HG03469 (cell line): ENCODE measurements at regions not wholly inside any gene's neighbourhood (a gene's known extent, or its start where the extent isn't known, plus 50 kb on each side); places are given as distances from the start of the nearest gene placed in this dataset.

Experiments
- ATAC-seq: cut with Tn5 transposase; IDR thresholded peaks from one replicate; pipeline ENCODE4 v1.9.1; 2021; ENCODE audit warnings: mild to moderate bottlenecking, moderate library complexity, moderate number of reproducible peaks; ENCODE audit not compliant: unreplicated experiment

DNA sequence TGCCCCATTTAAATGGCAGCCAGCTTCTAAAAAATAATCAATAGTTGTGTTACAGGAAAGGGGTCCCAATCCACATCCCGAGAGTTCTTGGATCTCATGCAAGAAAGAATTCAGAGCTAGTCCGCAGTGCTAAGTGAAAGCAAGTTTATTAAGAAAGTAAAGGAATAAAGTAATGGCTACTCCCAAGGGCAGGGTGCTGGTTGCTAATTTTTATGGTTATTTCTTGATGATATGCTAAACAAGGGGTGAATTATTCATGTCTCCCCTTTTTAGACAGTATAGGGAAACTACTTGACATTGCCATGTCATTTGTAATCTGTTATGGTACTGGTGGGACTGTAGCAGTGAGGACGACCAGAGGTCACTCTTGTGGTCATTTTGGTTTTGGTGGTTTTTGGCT lies 591.3 kb downstream of the LRFN5 start:
- no peak for ATAC-seq

DNA sequence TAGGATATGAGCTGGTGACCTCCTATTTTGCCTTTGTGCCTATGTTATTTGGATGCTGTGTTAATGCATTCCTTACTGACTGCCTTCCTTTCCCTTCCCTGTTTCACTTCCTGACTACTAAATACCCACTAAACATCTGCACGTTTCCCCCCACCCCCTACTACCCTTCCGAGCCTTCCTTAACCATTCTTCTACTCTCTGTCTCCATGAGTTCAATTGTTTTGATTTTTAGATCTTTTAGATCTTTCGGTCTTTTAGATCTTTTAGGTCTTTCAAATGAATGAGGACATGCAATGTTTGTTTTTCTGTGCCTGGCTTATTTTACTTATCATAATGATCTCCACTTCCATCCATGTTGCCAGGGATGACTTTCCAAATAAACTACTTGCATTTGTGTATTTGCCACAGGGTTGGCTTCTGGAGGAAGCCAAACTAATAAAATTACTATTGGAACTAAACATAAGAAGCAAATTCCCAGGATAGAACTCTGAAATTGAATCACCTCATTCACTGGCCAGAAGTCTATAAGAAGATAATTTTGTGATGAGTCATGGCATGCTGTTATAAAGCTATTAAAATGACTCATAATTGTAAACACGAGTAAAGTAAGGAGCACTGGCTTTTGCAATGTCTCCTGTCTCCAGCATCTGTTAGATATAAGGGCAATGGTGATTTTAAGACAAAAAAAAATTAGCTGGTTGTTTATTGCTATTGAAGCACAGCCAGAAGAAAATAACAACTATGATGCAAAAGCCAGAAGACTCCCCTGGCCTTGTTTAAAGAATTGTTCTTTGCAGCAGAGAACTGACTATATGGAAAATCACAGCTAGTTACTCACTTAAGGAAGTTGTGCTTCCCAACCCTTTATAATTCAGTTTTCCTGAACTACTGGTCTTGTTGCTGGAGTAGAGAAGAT lies 586.3 kb downstream of the LRFN5 start:
- no peak for ATAC-seq

GRCh38 chr14:42190744-42191143 lies 584.1 kb downstream of the LRFN5 start:
- ATAC-seq: peak; percentile 44

- ATAC-seq: no peak
Measured at GRCh38 chr14:42187846-42188245, 581.2 kb downstream of the LRFN5 start.

GRCh38 chr14:42185718-42186117 lies 579.0 kb downstream of the LRFN5 start:
- ATAC-seq: no peak

GRCh38 chr14:42174357-42174756 lies 567.7 kb downstream of the LRFN5 start:
- no peak for ATAC-seq

DNA sequence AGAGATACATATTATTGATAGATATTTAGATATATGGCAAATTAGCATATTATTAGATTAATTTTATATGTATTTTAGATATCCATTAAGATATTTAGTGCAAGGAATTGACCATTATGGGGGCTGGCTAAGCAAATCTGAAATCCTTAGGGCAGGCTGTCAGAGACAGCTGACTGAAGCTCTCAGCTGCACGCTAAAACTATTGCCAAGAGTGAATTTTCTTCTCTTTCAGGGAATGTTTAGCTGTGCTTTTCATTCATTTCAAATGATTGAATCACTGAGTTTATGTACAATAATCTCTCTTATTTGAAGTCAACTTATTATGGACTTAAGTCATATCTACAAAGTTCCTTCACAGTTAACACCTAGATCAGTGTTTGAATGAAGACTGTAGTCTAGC lies 566.5 kb downstream of the LRFN5 start:
- ATAC-seq: no peak

DNA sequence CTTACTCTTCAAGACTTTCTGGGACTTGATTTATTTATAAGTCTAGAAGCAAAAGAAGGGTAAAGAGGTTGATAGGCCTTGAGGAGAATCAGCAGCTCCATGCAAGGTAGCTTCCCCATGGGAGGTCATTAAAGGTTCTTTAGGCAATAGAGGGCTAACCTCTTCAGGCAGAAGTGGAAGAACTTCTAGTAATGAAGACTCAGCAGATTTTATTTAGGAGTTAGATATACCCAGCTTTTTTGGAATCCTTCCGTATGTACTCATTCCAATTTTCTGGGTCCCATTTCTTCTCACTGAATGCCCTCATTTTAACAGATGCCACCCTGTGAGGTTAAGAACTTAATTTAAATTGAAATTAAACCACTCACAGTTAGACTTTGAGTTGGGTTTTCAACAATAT lies 565.6 kb downstream of the LRFN5 start:
- ATAC-seq: no peak

DNA sequence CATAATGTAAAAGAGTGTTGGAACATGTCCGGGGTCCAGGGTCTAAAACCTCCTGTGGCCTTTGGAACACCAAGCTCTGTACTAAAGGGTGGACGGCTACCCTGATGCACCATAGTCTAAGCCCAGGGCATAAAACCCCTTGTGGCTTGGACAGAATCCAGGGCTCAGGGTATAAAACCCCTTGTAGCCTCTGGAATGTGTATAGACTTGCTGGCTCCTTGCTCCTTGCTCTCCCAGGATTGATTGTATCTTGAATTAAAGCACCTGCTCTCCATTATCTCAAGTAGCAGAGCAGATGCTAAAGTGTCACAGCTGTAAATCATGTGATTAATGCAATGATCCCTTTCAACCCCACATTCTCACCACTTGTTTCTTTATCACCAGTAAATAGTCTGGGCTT lies 556.5 kb downstream of the LRFN5 start:
- no peak for ATAC-seq

DNA sequence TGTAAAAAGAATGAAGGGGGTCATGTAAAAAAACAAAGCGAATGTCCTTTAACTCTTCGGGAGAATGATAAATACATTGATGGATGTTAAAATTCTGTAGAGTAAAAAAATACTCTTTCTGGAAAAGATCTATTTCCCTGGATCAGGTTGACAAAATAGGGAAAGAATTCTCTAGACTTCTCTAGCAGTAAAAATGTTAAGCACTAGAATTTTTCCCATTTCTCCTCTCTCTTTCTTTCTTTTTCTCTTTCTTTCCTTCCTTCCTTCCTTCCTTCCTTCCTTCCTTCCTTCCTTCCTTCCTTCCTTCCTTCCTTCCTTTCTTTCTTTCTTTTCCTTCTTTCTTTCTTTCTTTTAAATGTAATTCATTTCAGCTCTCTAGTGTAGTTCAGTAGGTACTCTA lies 552.5 kb downstream of the LRFN5 start:
- no peak for ATAC-seq

DNA sequence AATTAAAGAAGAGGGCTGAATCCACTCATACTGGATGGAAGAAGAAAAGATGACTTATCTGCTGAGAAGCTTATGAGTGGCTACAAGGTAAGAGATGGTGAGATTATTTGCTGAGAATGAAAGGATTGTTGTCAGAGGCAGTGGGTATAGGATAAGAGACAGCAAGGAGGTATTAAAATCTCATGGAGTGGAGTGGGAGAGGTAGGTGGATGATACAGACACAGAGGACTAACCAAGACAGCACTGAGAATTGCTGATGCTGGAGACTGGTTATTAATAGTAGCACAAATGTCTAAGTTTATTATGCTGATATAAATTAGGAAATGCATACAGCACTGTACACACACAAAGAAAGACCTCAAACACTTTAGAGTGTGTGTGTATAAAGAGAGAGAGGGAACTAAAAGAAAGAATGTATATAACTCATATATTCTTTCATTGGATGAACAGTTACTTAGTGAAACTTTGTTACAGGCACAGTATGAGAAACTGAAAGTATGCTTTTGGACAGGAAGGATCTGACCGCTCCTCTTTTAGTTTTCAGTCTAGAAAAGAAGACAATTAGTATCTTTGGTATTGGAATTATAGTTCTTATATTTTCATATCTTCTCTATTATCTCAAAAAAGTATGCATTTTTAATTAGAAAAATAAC lies 543.1 kb downstream of the LRFN5 start:
- peak; percentile 75 for ATAC-seq

DNA sequence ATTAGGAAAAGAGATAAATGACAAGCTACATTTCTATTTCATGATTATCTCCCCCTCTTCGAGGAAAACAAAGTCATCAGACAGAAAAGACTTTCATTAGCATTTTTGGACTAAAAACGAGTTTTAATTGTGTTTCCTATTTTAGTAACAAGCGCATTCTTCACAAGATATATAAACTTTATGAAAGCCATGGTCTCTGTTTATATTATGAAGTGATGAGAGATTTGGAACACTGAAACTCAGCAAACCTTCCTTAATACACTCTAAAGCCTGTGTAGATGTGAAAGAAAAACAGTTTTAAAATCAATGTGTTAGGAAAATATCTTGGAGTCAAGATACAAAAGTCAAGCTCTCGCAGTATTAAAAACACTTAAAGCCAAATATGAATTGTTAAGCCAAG lies 539.1 kb downstream of the LRFN5 start:
- ATAC-seq: no peak

DNA sequence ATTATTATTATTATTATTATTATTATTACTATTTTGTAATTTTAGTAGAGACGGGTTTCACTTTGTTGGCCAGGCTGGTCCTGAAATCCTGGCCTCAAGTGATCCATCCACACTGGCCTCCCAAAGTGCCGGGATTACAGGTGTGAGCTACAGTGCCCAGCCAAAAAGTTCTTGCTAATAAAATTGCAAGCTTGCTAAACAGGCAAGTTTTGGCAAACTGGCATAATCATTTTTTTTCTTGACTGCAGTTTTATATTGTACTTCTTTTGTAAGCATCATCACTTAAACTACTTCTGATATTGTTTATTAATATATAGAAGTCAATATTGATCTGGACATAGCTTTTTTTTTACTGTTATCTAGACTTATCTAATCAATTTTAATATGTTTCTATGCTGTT lies 536.4 kb downstream of the LRFN5 start:
- no peak for ATAC-seq

GRCh38 chr14:42141328-42141727 lies 534.7 kb downstream of the LRFN5 start:
- no peak for ATAC-seq

- ATAC-seq: no peak
Measured at GRCh38 chr14:42140831-42141279, 534.2 kb downstream of the LRFN5 start.

- ATAC-seq: no peak
Measured at GRCh38 chr14:42140001-42140400, 533.3 kb downstream of the LRFN5 start.

DNA sequence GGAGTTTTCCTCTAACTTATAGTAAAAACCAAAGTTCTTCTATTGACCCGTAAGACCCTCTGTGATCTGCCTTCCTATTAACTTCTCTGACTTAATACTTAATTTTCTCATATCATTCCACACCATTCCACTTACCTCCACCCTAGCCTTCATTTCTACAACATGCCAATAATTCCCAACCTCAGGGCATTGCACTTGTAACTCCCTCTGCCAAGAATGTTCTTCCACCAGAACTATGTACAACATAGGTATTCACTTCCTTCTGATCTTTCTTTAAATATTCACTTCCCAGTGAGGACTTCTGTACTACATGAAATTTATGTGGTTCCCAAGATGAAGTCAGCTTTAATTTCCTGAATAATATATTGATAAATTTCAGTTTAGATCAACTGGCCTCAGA lies 531.7 kb downstream of the LRFN5 start:
- no peak for ATAC-seq

DNA sequence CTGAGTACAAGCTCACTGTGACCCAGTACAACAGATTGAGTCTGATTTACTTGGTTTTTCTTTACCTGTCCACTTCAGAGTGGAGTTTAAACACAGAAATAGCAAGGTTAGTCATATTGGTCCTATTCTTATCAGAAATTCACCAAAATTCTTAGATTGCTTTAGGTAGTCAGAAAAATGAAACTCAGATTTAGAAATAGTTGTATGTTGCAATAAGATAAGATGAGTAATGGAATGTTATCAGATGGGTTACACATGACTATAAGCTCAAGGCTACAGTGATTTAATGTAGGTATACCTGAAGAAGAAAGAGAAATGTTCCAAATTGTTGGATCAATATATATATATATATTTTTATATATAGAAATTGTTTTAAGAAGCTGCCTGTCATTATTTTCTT lies 524.1 kb downstream of the LRFN5 start:
- no peak for ATAC-seq

GRCh38 chr14:42123526-42123925 lies 516.9 kb downstream of the LRFN5 start:
- no peak for ATAC-seq

- ATAC-seq: no peak
Measured at GRCh38 chr14:42113358-42114069, 506.8 kb downstream of the LRFN5 start.

DNA sequence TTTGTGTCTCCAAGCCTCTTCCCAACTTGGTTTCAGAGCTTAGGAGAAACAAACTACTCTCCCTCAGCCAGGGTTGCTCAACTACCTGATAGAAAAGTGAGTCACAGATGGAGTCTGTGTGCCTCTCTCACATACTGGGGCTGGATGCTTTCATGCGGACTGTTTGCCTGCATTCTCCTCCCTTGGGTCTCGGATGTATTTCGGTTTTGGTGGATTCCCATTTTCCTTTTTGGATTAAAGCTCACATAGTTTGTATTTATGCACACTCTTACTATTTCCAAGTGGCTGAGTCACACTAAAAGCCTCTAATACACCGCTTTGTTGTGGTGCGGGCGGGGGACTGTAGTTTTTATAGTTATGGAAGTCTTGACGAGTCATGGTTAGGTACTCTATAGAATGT lies 505.4 kb downstream of the LRFN5 start:
- no peak for ATAC-seq

DNA sequence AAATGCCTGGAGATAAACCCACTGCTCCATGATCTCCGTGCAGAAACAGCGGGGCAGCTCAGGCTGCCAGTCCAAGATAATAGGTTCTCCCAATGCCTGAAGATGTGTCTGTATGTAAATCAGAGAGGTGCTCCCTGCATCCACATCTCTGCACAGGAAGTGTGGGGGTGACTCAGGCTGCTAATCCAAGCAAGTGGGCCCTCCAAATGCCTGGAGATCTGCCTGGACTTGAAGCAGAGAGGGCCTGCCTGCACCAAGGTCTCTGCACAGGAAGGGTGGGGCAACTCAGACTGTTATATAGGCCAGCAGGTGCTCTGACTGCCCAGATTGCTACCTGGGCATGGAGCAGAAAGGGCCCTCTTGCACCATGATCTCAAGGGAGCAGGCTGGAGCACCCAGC lies 504.7 kb downstream of the LRFN5 start:
- no peak for ATAC-seq
